HepG2 (cell line): ENCODE measurements at regions not wholly inside any gene's neighbourhood (a gene's known extent, or its start where the extent isn't known, plus 50 kb on each side); places are given as distances from the start of the nearest gene placed in this dataset.

ENCODE experiments used
- ATAC-seq: fragments of 200-7000 bp; cut with Tn5 transposase; 3 replicates; pipeline ENCODE4 v1.9.1; 2020; ENCODE audit warnings: mild to moderate bottlenecking, moderate library complexity
- BruUV-seq: library from RNA; stranded (reverse); fragments of 400-500 nt; replicated peaks from 2 replicates; lab custom pipeline; 2021; lab: Mats Ljungman, UMichigan
- CTCF ChIA-PET: fragments of 300-600 bp; formaldehyde crosslinking; extraction: SDS; loops from one replicate; lab custom pipeline; 2021; ENCODE audit warnings: low total read pairs, inconsistent platforms, low intra/inter-chr PET ratio; lab: Yijun Ruan, JAX
- POLR2A ChIA-PET: fragments of 350-600 bp; sonication (Branson Sonifier 250); formaldehyde crosslinking; loops from one replicate; lab custom pipeline; 2020; ENCODE audit warnings: antibody characterized with exemption, inconsistent platforms; lab: Yijun Ruan, JAX
- DNase-seq: peaks from one replicate; pipeline ENCODE4 v3.0.0-alpha.2; 2015; ENCODE audit warnings: low spot score
- FAIRE-seq: peaks from 3 replicates; lab custom pipeline; 2011; peaks lifted over from hg19 to GRCh38; lab: Jason Lieb, UNC
- H2AFZ ChIP-seq: one replicate; pipeline ENCODE4 v1.6.1; 2011; ENCODE audit warnings: low read length, inconsistent platforms
- H3K27ac ChIP-seq: fragments of 300-600 bp; 3 replicates; pipeline ENCODE4 v1.8.0; 2011; ENCODE audit warnings: mixed run types, mild to moderate bottlenecking, mixed read lengths, low read length, inconsistent platforms; ENCODE audit not compliant: insufficient read depth; ENCODE audit errors: extremely low read length
- H3K27me3 ChIP-seq, 2 experiments: fragments of 200-600 bp in 1 of 2; 2 replicates in 1 of 2; 3 replicates in 1 of 2; pipeline versions ENCODE4 v1.6.0 to v1.8.0; 2011; ENCODE audit warnings: low read length in 2 of 2, mild to moderate bottlenecking in 2 of 2, moderate library complexity in 2 of 2, inconsistent platforms in 1 of 2; ENCODE audit not compliant: insufficient read depth in 2 of 2, control insufficient read depth in 1 of 2
- H3K36me3 ChIP-seq, 2 experiments: fragments of 200-600 bp in 1 of 2; replicated peaks in 1 of 2; 2 replicates in 1 of 2; 3 replicates in 1 of 2; pipeline versions ENCODE4 v1.5.1 to v1.8.0; 2011; ENCODE audit warnings: low read length in 2 of 2, inconsistent platforms in 1 of 2; ENCODE audit not compliant: insufficient read depth in 2 of 2, control insufficient read depth in 1 of 2
- H3K4me1 ChIP-seq: 2 replicates; pipeline ENCODE4 v1.5.1; 2012; ENCODE audit warnings: low read length, inconsistent platforms; ENCODE audit not compliant: insufficient read depth
- H3K4me2 ChIP-seq: 2 replicates; pipeline ENCODE4 v1.6.0; 2011; ENCODE audit warnings: low read depth, low read length, inconsistent platforms
- H3K4me3 ChIP-seq, 3 experiments: fragments of 200-600 bp in 1 of 3; sonication (generic), shearing (Covaris generic) in 1 of 3; replicated peaks in 1 of 3; 2 replicates each; pipeline ENCODE4 v1.5.1; 2011 to 2016; ENCODE audit warnings: low read length in 3 of 3, inconsistent platforms in 2 of 3, low read depth in 2 of 3, mild to moderate bottlenecking in 2 of 3, control low read depth in 1 of 3, mixed read lengths in 1 of 3; ENCODE audit not compliant: insufficient read depth in 1 of 3
- H3K79me2 ChIP-seq: one replicate; pipeline ENCODE4 v1.6.1; 2011; ENCODE audit warnings: low read length, inconsistent platforms; ENCODE audit not compliant: insufficient read depth
- H3K9ac ChIP-seq: 2 replicates; pipeline ENCODE4 v1.6.0; 2011; ENCODE audit warnings: mild to moderate bottlenecking, low read depth, low read length, inconsistent platforms; ENCODE audit not compliant: insufficient read depth
- H3K9me3 ChIP-seq: 2 replicates; pipeline ENCODE4 v1.5.1; 2012; ENCODE audit warnings: mild to moderate bottlenecking, low read length
- H4K20me1 ChIP-seq: 2 replicates; pipeline ENCODE4 v1.6.0; 2011; ENCODE audit warnings: inconsistent platforms, mild to moderate bottlenecking, low read length, moderate library complexity; ENCODE audit not compliant: insufficient read depth
- KLF13 ChIP-seq: sonication (generic); formaldehyde crosslinking; IDR thresholded peaks from 2 replicates; pipeline ENCODE4 v1.4.0; 2020; ENCODE audit warnings: mild to moderate bottlenecking, missing genetic modification reagents
- KLF16 ChIP-seq, 2 experiments: sonication (generic) in 1 of 2; formaldehyde crosslinking in 1 of 2; IDR thresholded peaks; 2 replicates each; pipeline versions ENCODE4 v1.6.1 to v1.8.0; 2016 to 2023; ENCODE audit warnings: missing genetic modification reagents in 2 of 2, missing compliant biosample characterization in 1 of 2
- MED13 ChIP-seq: sonication (generic); formaldehyde crosslinking; IDR thresholded peaks from 2 replicates; pipeline ENCODE4 v1.5.0; 2020; ENCODE audit warnings: missing genetic modification reagents
- RELA ChIP-seq: sonication (generic); formaldehyde crosslinking; IDR thresholded peaks from 2 replicates; pipeline ENCODE4 v1.4.0; 2020; ENCODE audit warnings: missing genetic modification reagents
- ZBTB42 ChIP-seq: sonication (generic); formaldehyde crosslinking; IDR thresholded peaks from 2 replicates; pipeline ENCODE4 v1.5.0; 2020; ENCODE audit warnings: mild to moderate bottlenecking, missing genetic modification reagents
- ZNF235 ChIP-seq: sonication (generic); formaldehyde crosslinking; IDR thresholded peaks from 2 replicates; pipeline ENCODE4 v1.8.1; 2023; ENCODE audit warnings: mild to moderate bottlenecking, missing genetic modification reagents, borderline replicate concordance
- ZNF343 ChIP-seq: sonication (generic); formaldehyde crosslinking; IDR thresholded peaks from 2 replicates; pipeline ENCODE4 v1.4.0; 2020; ENCODE audit warnings: mild to moderate bottlenecking, missing genetic modification reagents
- ZNF543 ChIP-seq: sonication (generic); formaldehyde crosslinking; IDR thresholded peaks from 2 replicates; pipeline ENCODE4 v1.4.0; 2020; ENCODE audit warnings: mild to moderate bottlenecking, missing genetic modification reagents
- ZNF775 ChIP-seq: sonication (generic); formaldehyde crosslinking; IDR thresholded peaks from 2 replicates; pipeline ENCODE4 v1.4.0; 2020; ENCODE audit warnings: missing genetic modification reagents, mild to moderate bottlenecking, moderate library complexity, borderline replicate concordance
- WGBS: methylation state at CpG from one replicate; pipeline ENCODE4 v1.1.6; 2017; ENCODE audit warnings: low lambda C conversion rate; 5-methylcytosine and 5-hydroxymethylcytosine counted together
- in situ Hi-C: cut with HindIII; loops from 2 replicates; pipeline ENCODE4 v1.10.0; 2017; ENCODE audit warnings: low pct_unique_long_range_greater_than_20kb; ENCODE audit not compliant: extremely low pct_ligation_motif_present
- intact Hi-C: fragments of 100-400 bp; cut with micrococcal nuclease; formaldehyde crosslinking; loops from one replicate; pipeline ENCODE4 v1.10.0; 2022; ENCODE audit not compliant: unreplicated experiment
- TF ChIP-seq, protein P1 (sequence below): sonication (generic); formaldehyde crosslinking; IDR thresholded peaks from 2 replicates; pipeline ENCODE4 v1.4.0; 2020; ENCODE audit warnings: mild to moderate bottlenecking, missing genetic modification reagents
- TF ChIP-seq, protein P2 (sequence below): sonication (generic); formaldehyde crosslinking; IDR thresholded peaks from 2 replicates; pipeline ENCODE4 v1.5.0; 2020; ENCODE audit warnings: mild to moderate bottlenecking, missing genetic modification reagents

DNA sequence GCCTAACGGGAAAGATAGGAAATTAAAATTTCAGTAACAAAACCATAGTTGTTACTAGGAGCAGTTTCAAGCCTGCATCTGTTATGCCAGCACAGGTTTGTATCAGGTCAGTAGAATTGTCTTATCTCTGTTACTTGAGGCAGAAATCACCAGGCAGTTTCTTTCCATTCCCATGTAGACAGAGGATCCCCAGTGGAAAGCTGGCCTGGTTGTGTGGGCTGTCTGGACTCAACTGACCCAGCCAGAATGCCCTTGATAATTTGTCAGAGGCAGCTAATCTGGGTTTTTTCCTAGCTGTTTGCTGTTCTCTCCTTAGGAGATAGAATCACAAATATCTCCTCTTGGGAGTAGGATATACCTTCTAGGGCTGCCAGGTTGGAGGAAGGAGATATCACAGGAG lies 1044.7 kb downstream of the IGSF11 start (continued):
- TF ChIP-seq ZNF235 = no peak
- no peak for TF ChIP-seq ZNF775
- TF ChIP-seq, protein P1, sequence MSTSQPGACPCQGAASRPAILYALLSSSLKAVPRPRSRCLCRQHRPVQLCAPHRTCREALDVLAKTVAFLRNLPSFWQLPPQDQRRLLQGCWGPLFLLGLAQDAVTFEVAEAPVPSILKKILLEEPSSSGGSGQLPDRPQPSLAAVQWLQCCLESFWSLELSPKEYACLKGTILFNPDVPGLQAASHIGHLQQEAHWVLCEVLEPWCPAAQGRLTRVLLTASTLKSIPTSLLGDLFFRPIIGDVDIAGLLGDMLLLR (CRISPR knock-in tag) = no peak
- no peak for TF ChIP-seq ZNF343 (CRISPR knock-in tag)
- TF ChIP-seq ZNF543 (CRISPR knock-in tag) = no peak
- no peak for TF ChIP-seq ZBTB42

DNA sequence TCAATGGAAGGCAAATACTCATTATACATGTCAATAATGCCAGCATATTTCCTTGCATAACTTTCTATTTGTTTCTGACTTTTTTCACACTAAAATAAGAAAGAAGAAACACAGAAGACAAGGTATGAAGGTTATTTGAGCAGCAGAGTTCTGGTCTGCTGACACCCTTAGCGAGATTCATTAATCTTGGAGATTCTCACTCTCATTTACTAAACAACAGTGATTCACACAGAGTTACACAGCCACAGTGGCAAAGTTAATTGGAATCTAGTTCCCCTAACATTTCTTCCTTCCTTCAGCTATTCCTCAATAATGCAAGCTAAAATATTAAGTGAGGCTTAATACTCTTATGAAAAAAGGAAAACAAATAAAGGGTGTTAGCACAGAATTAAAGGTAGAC lies 1044.0 kb downstream of the IGSF11 start:
- ATAC-seq (no peak), DNase-seq (no peak), FAIRE-seq (no peak)
- Histone ChIP-seq H4K20me1 (no peaks in the 10 kb centered on the region), H3K36me3 (no peaks in the 10 kb centered on the region), H3K9me3 (no peaks in the 10 kb centered on the region), H3K79me2 (no peaks in the 10 kb centered on the region), H3K27me3 (no peaks in the 10 kb centered on the region; a peak in 1 of 5 replicates), H3K27ac (no peak overlapping the region), H2AFZ (no peak overlapping the region), H3K4me3 (no peak overlapping the region), H3K4me1 (0 out of 2 replicates have a peak, but pooled peaks cover 5% of the 10 kb centered on the region), H3K9ac (no peak overlapping the region), H3K4me2 (no peak overlapping the region)
- WGBS = 4% methylated on average over 1 of the region's 1 CpG
- ChIA-PET CTCF (no interaction called here), POLR2A (no interaction called here)
- no peak for TF ChIP-seq KLF16 (CRISPR knock-in tag; IDR thresholded peaks at IDR 0.05)
- no peak for TF ChIP-seq MED13 (CRISPR knock-in tag)
- no peak for TF ChIP-seq KLF13 (CRISPR knock-in tag)
- TF ChIP-seq RELA = no peak
- TF ChIP-seq, protein P2, sequence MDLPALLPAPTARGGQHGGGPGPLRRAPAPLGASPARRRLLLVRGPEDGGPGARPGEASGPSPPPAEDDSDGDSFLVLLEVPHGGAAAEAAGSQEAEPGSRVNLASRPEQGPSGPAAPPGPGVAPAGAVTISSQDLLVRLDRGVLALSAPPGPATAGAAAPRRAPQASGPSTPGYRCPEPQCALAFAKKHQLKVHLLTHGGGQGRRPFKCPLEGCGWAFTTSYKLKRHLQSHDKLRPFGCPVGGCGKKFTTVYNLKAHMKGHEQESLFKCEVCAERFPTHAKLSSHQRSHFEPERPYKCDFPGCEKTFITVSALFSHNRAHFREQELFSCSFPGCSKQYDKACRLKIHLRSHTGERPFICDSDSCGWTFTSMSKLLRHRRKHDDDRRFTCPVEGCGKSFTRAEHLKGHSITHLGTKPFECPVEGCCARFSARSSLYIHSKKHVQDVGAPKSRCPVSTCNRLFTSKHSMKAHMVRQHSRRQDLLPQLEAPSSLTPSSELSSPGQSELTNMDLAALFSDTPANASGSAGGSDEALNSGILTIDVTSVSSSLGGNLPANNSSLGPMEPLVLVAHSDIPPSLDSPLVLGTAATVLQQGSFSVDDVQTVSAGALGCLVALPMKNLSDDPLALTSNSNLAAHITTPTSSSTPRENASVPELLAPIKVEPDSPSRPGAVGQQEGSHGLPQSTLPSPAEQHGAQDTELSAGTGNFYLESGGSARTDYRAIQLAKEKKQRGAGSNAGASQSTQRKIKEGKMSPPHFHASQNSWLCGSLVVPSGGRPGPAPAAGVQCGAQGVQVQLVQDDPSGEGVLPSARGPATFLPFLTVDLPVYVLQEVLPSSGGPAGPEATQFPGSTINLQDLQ (CRISPR knock-in tag) = no peak
- intact Hi-C loops (no loop called here), in situ Hi-C loops (loop anchor here (25.0 kb wide), 1 partner anchor 647 kb away; no protein-coding TSS in a partner anchor)
- no TSS peak for BruUV-seq
